NCI-H2081 (cell line): ENCODE measurements at regions not wholly inside any gene's neighbourhood (a gene's known extent, or its start where the extent isn't known, plus 50 kb on each side); places are given as distances from the start of the nearest gene placed in this dataset.

Source experiments
- DNase-seq, 2 experiments: peaks; one replicate each; lab custom pipeline; 2025; lab: John Stamatoyannopoulos, UW

- no peak for DNase-seq
Measured at GRCh38 chr13:73934771-73935170, 199.4 kb downstream of the KLF12 start.

- DNase-seq = no peak
Measured at GRCh38 chr13:73934215-73934641, 200.0 kb downstream of the KLF12 start.

- DNase-seq = no peak
Measured at GRCh38 chr13:73933795-73934194, 200.4 kb downstream of the KLF12 start.

GRCh38 chr13:73932091-73932490 is 202.1 kb downstream of the KLF12 start:
- no peak for DNase-seq

- DNase-seq = no peak
Measured at GRCh38 chr13:73929287-73929932, 204.8 kb downstream of the KLF12 start.

GRCh38 chr13:73924607-73925006 is 209.6 kb downstream of the KLF12 start:
- no peak for DNase-seq

GRCh38 chr13:73922493-73923393 is 211.5 kb downstream of the KLF12 start:
- DNase-seq = no peak

- no peak for DNase-seq
Measured at GRCh38 chr13:73918691-73919090, 215.5 kb downstream of the KLF12 start.

GRCh38 chr13:73913751-73914518 is 220.3 kb downstream of the KLF12 start:
- no peak for DNase-seq

GRCh38 chr13:73913079-73913740 is 221.0 kb downstream of the KLF12 start:
- no peak for DNase-seq

GRCh38 chr13:73911361-73911760 is 222.8 kb downstream of the KLF12 start:
- DNase-seq = no peak

- no peak for DNase-seq
Measured at GRCh38 chr13:73910733-73911132, 223.5 kb downstream of the KLF12 start.

- no peak for DNase-seq
Measured at GRCh38 chr13:73908809-73909208, 225.4 kb downstream of the KLF12 start.

- DNase-seq = no peak
Measured at GRCh38 chr13:73904625-73905024, 229.6 kb downstream of the KLF12 start.

GRCh38 chr13:73903561-73903960 is 230.6 kb downstream of the KLF12 start:
- no peak for DNase-seq

GRCh38 chr13:73902847-73903246 is 231.4 kb downstream of the KLF12 start:
- DNase-seq = no peak

GRCh38 chr13:73902296-73902695 is 231.9 kb downstream of the KLF12 start:
- no peak for DNase-seq

- DNase-seq = no peak
Measured at GRCh38 chr13:73901324-73902068, 232.7 kb downstream of the KLF12 start.

- no peak for DNase-seq
Measured at GRCh38 chr13:73900591-73900990, 233.6 kb downstream of the KLF12 start.

GRCh38 chr13:73898899-73899298 is 235.3 kb downstream of the KLF12 start:
- DNase-seq = no peak

GRCh38 chr13:73898276-73898675 is 235.9 kb downstream of the KLF12 start:
- DNase-seq = no peak
